ENCODE measurements at regions not wholly inside any gene's neighbourhood (a gene's known extent, or its start where the extent isn't known, plus 50 kb on each side); places are given as distances from the start of the nearest gene placed in this dataset.
"Not testable (repeated sequence)": the region's sequence is repeated elsewhere in the genome, so short reads cannot be mapped to it uniquely, and the experiment has no call there.

DNA sequence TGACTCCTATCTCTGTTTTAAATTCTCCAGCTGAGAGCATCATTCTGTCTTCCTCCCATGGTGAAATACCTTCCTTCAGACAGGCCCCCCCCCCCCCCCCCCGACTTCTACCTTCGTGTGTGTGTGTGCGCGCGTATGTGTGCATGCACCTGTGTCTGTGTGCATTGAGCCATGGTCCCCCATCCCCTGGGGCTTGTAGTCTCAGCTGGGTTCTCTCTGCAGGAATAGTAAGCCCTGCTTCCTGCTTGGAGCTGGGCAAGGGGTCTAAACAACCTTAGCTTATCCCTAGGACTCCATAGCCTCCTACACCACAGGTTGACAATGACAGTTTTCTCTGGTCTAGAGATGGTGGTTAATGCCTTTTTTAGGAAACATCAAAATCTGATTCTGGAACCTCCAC lies 427.5 kb upstream of the KLHL29 start:
- no peak for FAIRE-seq

DNA sequence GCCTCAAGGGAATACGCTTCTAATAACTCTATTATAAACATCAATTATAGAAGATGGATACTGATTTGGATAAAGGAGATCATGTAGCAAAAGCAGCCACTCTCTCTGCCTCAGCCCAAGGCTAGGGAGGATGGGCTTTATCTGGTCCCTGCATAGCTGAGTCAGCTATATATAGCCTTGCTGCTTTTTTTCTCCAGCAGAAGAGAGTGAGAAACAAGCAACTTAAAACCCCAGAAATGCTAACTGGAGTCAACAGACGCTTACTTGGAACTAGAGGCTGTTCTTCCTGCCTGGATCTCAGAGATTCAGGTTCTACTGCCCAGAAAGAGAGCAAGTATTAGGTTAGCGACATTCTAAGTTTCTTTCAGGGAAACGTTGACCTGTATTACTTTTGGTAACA lies 426.7 kb upstream of the KLHL29 start:
- no peak for FAIRE-seq

DNA sequence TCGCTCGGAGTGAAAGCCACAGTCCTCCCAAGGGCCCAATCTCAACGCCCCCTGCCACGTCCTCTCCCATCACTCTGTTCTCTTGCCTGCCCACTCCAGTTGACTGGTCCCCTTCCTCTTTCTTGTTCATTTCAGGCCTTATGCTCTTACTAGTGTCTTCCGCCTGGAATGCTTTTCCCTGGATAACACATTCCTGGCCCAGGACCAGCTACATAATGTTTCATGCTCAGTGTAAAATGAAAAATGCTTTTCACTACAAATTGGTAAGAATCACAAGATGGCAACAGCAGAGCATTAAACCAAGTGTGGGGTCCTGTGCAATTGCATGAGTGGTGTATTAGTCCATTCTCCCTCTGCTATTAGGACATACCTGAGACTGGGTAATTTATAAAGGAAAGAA lies 417.2 kb upstream of the KLHL29 start:
- no peak for FAIRE-seq

DNA sequence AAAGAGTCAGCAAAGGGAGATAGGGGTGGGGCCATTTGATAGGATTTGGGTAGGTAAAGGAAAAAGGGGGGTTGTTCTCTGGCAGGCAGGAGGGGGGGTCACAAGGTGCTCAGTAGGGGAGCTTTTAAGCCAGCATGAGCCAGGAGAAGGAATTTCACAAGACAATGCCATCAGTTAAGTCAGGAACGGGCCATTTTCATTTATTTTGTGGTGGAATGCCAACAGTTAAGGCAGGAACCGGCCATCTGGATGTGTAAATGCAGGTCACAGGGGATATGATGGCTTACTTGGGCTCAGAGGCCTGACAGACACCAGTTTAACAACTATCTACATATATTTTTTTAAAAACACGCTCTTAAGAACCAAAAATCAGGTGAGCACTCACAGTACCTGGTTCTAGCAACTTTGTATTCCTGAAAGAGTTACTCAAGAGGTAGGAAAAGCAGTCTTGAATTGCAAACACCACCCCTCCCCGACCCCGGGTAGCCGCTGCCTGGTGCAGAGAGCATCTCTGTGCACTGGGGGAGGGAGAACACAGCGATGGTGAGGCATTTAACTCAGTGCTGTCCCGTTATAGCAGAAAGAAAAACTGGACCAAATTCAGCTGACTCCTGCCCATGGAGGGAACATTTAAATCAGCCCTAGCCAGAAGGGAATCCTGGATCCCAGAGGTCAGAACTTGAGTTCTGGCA lies 414.5 kb upstream of the KLHL29 start:
- no peak for FAIRE-seq

DNA sequence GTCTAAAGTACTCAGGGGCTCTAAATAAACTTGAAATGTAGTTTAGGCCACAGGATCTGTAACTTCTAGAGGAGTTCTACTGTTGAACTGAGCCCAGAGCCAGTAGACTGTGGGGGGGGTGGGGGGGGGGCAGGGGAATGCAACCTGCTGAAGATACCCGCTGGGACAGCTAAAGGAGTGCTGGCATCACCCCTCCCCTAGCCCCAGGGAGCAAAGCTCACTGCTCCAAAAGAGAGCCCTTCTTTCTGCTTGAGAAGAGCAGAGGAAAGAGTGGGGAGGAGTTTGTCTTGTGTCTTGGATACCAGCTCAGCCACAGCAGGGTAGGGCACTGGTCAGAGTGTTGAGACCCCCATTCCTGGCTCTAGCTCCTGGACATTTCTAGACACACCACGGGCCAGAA lies 414.0 kb upstream of the KLHL29 start:
- FAIRE-seq: no peak

DNA sequence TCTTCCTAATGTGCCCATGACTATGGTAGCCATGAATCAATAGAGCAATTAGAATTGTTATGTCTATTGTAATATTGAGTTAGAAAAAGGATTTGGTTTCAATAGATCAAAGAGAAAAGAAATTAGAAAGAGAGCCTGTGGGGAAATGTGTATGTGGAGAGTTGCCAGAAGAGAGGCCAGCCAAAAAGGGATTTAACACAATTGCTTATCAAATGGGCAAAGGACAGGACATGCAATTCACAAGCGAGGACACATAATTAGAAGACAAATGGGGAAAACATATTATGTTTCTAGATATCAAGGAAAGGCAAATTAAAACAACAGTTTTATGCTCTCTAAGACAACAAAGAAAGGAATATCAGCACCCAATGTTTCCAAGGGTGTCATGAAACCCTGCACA lies 403.2 kb upstream of the KLHL29 start:
- no peak for FAIRE-seq

DNA sequence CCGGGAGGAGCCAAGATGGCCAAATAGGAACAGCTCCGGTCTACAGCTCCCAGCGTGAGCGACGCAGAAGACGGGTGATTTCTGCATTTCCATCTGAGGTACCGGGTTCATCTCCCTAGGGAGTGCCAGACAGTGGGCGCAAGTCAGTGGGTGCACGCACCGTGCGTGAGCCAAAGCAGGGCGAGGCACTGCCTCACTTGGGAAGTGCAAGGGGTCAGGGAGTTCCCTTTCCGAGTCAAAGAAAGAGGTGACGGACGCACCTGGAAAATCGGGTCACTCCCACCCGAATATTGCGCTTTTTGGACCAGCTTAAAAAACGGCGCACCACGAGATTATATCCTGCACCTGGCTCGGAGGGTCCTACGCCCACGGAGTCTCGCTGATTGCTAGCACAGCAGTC lies 400.8 kb upstream of the KLHL29 start:
- FAIRE-seq: not testable (repeated sequence)

DNA sequence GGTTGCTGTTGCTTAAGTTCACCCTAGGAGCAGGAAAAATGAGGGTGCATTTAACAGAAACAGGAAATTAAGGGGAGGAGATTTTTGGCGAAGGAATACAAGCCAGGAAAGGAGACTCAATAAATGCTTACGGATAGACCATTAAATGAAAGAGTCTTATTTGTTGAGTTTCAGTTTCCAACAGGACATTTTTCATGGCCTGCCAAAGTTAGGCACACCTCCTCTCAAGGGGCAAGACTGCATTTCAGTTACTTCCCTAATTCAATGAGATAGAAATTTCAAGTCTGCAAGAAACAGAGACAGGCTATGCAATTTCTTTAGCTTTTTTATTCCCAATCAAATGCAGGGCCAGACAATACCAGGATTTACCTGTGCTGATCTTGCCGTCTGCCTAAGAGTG lies 394.7 kb upstream of the KLHL29 start:
- FAIRE-seq: no peak

DNA sequence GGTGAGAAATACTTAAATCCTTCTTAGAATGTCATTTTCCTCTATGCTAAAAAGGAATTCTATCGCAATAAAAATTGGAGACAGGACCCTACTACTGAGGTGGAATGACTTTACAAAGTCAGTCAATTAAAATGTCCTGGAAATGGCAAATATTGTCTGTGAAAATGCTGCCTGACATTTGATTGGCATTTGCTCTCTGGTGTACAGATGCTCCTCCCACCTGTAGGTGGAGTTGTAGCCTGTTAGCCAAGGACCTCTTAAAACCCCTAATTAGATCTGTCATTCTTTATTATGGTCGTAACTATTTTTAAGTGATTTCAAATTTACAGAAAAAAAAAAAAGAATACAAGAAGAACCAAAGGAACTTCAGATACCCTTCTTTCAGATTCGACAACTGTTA lies 393.1 kb upstream of the KLHL29 start:
- no peak for FAIRE-seq

DNA sequence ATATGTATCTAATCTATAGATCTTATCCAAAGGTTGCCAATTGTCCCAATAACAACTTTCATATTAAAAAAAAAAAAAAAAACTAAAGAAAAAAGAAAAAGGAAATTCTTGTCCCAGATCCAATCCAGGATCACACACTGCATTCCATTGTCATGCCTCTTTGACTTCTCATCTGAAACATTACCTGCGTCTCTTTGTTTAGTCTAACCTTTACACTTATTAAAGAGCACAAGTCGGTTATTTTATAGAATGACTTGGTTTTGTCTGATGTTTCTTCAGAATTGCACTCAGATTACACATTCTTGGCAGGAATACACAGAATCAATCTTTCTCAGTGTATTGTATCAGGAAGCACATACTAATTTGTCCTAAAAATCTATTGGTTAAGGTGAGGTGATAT lies 392.5 kb upstream of the KLHL29 start:
- FAIRE-seq: no peak

DNA sequence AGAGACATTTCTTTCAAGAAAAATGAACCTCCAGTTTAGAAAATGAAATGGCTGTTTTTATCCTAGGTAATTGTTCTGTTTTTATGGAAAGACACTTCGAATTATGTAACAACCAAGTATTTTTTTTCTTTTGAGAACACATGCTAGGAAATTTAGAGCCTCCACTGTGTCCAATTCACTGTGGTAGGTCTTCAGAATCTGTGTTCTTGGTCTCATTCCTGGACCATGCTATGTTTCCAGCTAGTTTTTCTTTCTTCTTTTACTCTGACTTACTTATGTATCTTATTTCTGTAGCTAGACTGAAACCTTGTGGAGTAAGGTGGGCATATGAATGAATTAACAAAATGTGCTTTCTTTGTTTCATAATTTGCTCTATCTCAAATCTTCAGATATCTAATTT lies 391.7 kb upstream of the KLHL29 start:
- FAIRE-seq: no peak

DNA sequence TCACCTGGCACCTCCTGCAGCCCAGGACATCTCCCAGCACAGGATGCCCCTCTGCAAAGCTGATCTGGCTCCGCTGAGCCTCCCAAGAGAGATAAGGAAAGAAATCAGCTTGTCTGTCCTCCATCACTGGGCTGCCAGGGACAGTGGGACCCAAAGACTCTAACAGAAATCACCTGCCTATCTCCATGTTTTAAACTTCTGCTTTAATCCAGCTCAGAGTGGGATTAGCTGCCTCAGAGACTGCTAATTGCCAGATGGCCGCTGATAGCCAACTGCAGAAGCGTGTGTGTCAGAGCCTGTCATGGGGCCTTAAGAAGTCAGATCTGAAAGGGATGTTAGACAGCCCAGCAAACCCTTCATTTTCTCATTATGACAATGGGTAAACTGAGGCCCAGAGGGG lies 389.4 kb upstream of the KLHL29 start:
- FAIRE-seq: no peak

DNA sequence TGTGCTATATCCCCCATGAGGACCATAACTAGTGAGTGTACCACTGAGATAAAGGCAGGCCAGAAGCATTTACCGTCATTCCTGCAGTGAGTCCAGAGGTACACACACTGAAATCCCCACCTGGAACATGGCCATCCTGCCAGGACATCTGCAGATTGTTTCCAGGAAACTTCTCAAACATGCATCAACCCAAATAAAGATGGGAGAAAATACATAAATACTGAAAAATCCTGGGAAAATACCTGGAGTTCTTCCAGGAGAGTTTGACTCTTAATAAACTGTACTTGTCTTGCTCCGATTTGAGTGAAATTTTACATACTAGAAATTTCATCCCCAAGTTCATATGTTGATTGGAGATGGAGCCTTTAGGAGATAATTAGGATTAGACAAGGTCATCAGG lies 388.1 kb upstream of the KLHL29 start:
- no peak for FAIRE-seq

DNA sequence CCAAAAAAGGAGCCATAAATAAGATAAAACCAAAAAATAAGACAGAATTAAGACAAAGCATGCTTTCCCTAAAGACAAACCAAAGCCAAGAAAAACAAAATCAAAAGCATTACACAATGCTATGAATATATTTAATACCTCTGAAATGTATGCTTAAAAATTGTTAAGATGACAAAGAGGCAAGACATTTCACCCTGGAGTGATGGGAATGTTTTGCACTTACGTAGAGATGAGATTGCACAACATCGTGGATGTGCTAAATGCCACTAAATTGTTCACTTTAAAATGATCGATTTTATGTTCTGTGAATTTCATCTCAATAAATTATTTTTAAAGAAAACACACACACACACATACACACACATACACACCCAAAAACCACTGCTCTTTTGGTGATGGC lies 386.6 kb upstream of the KLHL29 start:
- FAIRE-seq: no peak

DNA sequence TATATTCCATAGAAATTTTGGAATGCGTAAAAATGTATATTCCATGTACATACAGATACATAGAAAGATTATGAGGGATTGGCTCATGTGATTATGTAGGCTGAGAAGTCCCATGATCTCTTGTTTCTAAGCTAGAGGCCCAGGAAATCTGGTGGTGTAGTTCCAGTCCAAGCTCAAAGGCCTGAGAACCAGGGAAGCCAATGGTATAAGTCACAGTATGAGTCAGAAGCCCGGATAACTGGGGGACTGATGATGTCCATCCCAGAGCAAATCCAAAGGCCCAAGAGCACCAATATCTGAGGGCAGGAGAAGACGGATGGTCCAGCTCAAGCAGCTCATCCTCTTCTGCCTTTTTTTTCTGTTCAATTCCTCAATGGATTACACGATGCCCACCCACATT lies 385.0 kb upstream of the KLHL29 start:
- FAIRE-seq: no peak

DNA sequence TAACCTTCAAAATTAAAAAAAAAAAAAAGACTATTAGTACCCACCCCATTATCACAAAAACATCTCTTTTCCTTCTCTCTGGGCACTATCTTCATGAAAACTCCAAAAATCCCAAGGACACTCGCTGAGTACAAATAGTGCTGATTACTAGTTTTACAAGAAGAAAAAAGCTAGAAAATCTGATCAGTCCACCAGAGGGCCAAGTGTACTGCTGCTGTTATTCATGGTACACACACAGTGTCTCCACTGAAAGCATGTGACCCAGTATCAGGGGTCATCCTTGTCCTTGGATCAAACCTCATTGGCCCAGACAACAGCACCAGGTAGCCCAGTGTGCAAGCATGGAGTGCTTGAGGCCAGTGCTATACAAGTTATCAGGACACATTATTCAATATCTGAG lies 382.7 kb upstream of the KLHL29 start:
- FAIRE-seq: no peak

DNA sequence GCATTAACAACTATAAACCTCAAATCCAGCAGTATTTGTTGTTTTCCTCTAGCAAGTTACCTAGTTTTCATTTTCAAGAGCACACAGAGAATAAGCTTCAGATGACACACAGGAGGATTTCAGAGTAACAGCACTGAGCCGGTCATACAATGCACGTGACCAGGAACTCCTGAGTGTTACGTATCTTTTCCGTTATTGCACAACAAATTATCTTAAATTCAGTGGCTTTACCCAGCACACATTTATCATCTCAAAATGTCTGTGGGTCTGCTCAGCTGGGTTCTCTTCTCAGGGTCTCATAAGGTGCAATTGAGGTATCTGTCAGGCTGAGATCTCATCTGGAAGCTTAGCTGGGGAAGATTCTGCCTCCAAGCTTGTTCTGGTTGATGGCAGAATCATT lies 379.5 kb upstream of the KLHL29 start:
- no peak for FAIRE-seq

DNA sequence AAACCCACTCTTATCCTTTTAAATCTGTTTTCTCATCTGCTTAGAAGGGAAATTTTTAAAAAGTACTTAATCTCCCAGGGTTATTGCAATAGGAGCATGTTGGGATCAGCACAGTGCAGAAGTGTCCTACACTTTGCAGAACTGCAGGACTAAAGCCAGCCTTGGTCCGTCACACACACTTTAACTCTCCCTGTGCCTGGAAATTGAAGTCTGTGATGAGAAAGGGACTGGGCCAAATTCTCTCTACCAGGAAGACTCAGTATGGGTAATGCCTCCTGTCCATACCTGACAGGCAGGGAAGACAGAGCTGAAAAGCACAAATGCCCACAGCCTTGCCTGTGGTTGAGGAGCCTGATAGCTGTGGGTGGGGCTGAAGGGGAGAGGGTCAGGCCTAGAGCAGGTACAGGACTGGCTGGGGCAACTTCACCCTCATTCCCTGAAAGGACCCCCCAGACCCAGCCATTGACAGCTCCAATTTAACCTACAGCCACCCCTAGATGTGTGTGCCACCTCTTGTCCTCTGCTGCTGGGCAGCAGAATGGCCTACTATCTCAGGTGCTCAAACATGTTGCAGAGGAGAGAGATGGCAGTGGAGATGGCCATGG lies 377.2 kb upstream of the KLHL29 start:
- FAIRE-seq: no peak

DNA sequence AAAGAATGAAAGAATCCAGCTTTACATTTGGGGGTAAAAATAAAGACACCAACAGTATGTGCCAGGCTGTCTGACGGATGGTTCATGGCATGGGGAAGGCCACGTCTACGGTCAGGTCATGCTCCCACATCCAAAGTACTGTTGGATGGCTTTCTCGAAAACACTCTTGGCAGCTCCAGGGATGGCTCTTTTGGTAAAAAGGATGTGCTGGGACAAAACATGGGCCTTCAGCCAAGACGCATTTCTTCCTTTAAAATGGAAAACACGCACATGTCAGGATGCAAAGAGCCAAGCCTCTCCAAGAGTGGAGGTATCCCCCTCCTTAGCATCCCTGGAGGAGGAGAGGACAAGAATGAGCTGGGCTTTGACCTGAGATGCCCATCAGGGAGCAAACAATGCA lies 376.5 kb upstream of the KLHL29 start:
- FAIRE-seq: no peak

DNA sequence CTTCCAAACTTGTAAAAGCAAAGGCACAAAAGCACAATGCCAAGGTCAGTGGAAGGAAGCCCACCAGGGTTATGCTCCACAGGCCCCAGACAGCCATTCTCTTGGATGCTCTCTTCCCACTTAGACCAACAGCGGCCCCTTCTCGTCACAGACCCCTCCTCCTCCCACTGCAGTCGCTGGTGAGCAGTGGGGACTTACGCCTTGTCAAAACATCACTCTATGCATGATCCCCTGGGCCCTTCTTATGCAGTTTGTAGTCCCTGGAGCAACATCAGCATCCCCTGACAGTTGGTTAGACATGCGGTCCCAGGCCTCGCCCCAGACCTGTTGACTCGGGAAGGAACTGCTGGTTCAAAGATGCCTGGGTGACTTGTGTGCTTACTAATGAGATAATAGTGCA lies 376.0 kb upstream of the KLHL29 start:
- FAIRE-seq: no peak

DNA sequence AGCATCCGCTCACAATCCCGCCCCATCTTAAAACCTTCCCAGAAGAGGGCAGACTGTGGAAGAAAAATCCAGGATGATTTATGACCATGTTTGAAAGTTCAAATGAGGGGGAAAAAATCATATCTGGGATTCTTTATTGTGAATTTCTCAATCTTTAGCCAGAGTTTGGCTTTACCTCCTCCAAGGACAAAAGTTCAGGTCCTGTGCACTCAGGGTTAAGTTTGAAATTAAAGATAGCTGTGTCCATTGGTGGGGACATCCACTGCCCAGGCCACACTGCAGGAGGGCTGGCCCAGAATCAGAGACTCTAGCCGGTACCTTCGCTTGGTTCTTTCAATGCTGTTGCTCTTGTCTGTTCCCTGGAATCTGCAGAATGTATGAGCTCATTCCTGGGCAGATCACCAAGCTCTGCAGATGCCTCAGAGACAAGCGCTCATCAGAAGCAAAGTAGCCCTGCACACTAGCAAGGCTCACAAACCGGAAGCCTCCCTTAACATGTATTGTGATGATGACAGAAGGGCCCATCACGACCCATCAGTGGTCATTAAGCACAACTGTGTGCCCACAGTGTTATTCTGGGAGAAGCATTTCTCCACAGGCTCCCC lies 375.3 kb upstream of the KLHL29 start:
- no peak for FAIRE-seq

DNA sequence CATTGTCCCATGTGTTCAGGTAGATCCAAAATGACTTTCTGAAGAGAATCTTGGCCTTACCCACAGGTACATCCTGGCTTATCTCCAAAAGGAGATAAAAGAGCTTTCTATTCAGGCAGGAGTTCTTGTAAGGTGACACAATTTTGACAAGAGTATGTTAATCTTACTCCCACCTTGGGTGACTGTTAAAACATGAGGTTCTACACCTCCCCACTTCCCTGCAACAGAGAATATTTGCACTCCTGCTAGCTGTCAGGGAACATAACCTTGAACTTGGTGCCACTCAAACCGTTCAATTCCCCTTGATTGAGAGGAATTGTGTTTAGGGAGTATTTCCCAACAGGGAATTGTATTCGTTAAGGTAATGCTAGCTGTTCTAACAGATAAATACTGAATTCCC lies 372.5 kb upstream of the KLHL29 start:
- FAIRE-seq: no peak

DNA sequence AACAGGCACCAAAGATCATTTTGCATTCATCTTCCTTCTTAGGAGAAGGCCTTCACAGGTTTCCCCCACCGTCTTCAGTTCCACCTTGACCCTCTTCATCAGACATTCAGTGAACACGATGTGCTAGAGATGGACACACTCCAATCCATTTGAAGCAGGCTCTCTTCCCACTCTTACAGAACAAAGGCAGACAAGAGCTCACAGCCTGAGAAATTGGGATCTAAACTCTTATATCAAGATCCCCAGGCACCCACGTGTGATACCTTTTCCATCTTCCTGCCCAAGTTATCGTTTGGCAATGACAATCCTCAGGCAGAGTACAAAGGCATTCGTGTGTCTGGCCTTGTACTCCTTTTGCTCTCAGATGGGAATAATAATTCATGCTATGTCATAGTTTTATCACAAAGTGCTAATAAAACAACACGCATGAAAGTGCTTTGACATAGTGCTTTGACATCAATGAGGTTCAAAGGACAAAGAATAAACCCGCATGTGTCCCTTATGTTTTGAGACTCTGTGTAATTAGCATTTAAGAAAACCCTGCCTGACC lies 369.3 kb upstream of the KLHL29 start:
- FAIRE-seq: no peak

DNA sequence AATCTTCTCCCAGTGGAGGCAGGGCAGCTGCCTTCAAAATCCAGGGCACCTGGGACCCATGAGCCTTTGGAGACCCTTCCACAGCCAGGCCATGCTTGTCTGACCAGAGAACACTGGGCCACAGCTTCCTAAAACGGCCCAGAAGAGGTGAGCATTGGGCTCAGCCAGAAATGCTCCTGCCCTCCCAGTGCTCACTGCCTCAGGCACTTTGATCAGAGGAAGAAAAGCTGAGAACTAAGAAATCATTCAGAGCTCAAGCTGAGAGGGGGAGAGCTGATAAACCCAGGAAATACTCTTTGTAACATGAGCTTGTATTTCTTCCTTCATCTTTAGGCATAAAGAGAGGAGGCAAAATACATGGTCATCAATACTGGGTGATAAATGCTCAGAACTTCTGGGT lies 365.5 kb upstream of the KLHL29 start:
- no peak for FAIRE-seq

DNA sequence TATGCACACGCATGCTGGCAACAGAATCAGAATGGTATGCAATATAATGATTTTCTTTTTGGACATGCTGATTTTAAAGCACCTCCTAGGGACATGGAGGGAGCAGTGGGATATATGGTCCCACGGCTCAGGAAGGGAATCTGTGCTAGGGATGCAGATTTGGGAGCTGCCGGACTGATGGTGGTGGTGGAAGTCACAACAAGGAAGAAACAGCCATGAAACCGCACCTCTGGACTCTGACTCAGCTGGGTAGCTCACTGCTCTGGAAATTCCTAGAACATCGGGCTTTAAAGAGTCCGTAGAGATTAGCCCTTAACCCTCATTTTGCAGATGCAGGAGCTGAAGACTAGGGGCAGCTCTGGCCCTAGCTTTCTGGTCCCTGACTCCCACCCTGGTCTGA lies 364.3 kb upstream of the KLHL29 start:
- no peak for FAIRE-seq

Data from A204.1 (cell line).